K562 (cell line): ENCODE measurements at regions not wholly inside any gene's neighbourhood (a gene's known extent, or its start where the extent isn't known, plus 50 kb on each side); places are given as distances from the start of the nearest gene placed in this dataset.

Experiments
- ATAC-seq: fragments of 200-7000 bp; cut with Tn5 transposase; 3 replicates; pipeline ENCODE4 v1.9.1; 2020; ENCODE audit warnings: moderate library complexity
- BruUV-seq: library from RNA; stranded (reverse); fragments of 400-500 nt; replicated peaks from 2 replicates; lab custom pipeline; 2021; lab: Mats Ljungman, UMichigan
- CTCF ChIA-PET: fragments of 300-600 bp; formaldehyde crosslinking; extraction: SDS; loops from one replicate; lab custom pipeline; 2021; ENCODE audit warnings: low intra/inter-chr PET ratio; lab: Yijun Ruan, JAX
- POLR2A ChIA-PET: fragments of 300-600, 350-650 bp; sonication (Branson Sonifier 250); formaldehyde crosslinking; extraction: SDS; loops from one replicate; lab custom pipeline; 2021; ENCODE audit warnings: antibody characterized with exemption, inconsistent platforms; lab: Yijun Ruan, JAX
- DNase-seq, 4 experiments: peaks; one replicate each; pipeline versions ENCODE4 v3.0.0 to v3.0.0-alpha.2; 2011 to 2018; ENCODE audit warnings: low spot score in 3 of 4, mixed read lengths in 3 of 4; ENCODE audit errors: extremely low read depth in 1 of 4
- FAIRE-seq: peaks from 2 replicates; lab custom pipeline; 2011; peaks lifted over from hg19 to GRCh38; lab: Jason Lieb, UNC
- H2AFZ ChIP-seq: 2 replicates; pipeline ENCODE4 v1.6.0; 2011; ENCODE audit warnings: low read depth, low read length, control low read depth, inconsistent platforms
- H3K27ac ChIP-seq: fragments of 200-600 bp; 3 replicates; pipeline ENCODE4 v1.8.0; 2011; ENCODE audit warnings: low read depth, mild to moderate bottlenecking, control low read depth, inconsistent platforms, low read length, moderate library complexity, mixed read lengths; ENCODE audit errors: extremely low read depth
- H3K27me3 ChIP-seq, 2 experiments: fragments of 300-600 bp in 1 of 2; 2 replicates in 1 of 2; 3 replicates in 1 of 2; pipeline versions ENCODE4 v1.6.0 to v1.8.0; 2011; ENCODE audit warnings: inconsistent platforms in 2 of 2, low read length in 2 of 2, mild to moderate bottlenecking in 1 of 2, mixed read lengths in 1 of 2, moderate library complexity in 1 of 2; ENCODE audit not compliant: control insufficient read depth in 2 of 2, insufficient read depth in 2 of 2
- H3K36me3 ChIP-seq: fragments of 300-600 bp; 3 replicates; pipeline ENCODE4 v1.8.0; 2011; ENCODE audit warnings: mild to moderate bottlenecking, low read length, inconsistent platforms; ENCODE audit not compliant: control insufficient read depth, insufficient read depth
- H3K4me1 ChIP-seq, 2 experiments: fragments of 200-600 bp in 1 of 2; replicated peaks in 1 of 2; 2 replicates in 1 of 2; 3 replicates in 1 of 2; pipeline versions ENCODE4 v1.5.1 to v1.8.0; 2011; ENCODE audit warnings: inconsistent platforms in 2 of 2, low read length in 2 of 2, mild to moderate bottlenecking in 1 of 2, mixed read lengths in 1 of 2, moderate library complexity in 1 of 2; ENCODE audit not compliant: control insufficient read depth in 2 of 2, insufficient read depth in 2 of 2
- H3K4me2 ChIP-seq: 2 replicates; pipeline ENCODE4 v1.6.1; 2011; ENCODE audit warnings: low read length, control low read depth, inconsistent platforms, mixed read lengths; ENCODE audit not compliant: insufficient read depth
- H3K4me3 ChIP-seq: fragments of 200-600 bp; sonication (generic), shearing (Covaris generic); 2 replicates; pipeline ENCODE4 v1.5.1; 2016; ENCODE audit warnings: control low read depth, inconsistent platforms
- H3K79me2 ChIP-seq: fragments of 200-600 bp; 3 replicates; pipeline ENCODE4 v1.8.0; 2011; ENCODE audit warnings: low read length, inconsistent platforms; ENCODE audit not compliant: control insufficient read depth, insufficient read depth
- H3K9ac ChIP-seq, 2 experiments: 2 replicates each; pipeline versions ENCODE4 v1.6.0 to v1.6.1; 2011; ENCODE audit warnings: low read depth in 2 of 2, low read length in 2 of 2, control low read depth in 1 of 2, inconsistent platforms in 1 of 2, mild to moderate bottlenecking in 1 of 2, mixed read lengths in 1 of 2; ENCODE audit not compliant: insufficient read depth in 1 of 2
- H3K9me1 ChIP-seq: one replicate; pipeline ENCODE4 v1.6.0; 2011; ENCODE audit warnings: inconsistent platforms, mild to moderate bottlenecking, low read length, moderate library complexity; ENCODE audit not compliant: control insufficient read depth, insufficient read depth
- H3K9me3 ChIP-seq: replicated peaks from 2 replicates; pipeline ENCODE4 v1.5.1; 2011; ENCODE audit warnings: low read depth, low read length, inconsistent platforms; ENCODE audit not compliant: control insufficient read depth, insufficient read depth
- H4K20me1 ChIP-seq: replicated peaks from 2 replicates; pipeline ENCODE4 v1.6.1; 2011; ENCODE audit warnings: low read length, inconsistent platforms, mixed read lengths; ENCODE audit not compliant: control insufficient read depth, insufficient read depth
- ATF1 ChIP-seq, 2 experiments: fragments of 450-650 bp in 1 of 2; IDR thresholded peaks; 2 replicates each; pipeline ENCODE4 v1.6.1; 2016; ENCODE audit warnings: missing compliant biosample characterization in 1 of 2, missing genetic modification characterization in 1 of 2
- BCL6 ChIP-seq: fragments of 250-450 bp; sonication (Bioruptor Pico); IDR thresholded peaks from 2 replicates; pipeline ENCODE4 v1.4.0; 2020
- CAMTA2 ChIP-seq: fragments of 250-450 bp; sonication (Bioruptor Pico); conservative IDR thresholded peaks from 2 replicates; pipeline ENCODE4 v1.5.1; 2022
- CCAR2 ChIP-seq: fragments of 200-400 bp; formaldehyde crosslinking; IDR thresholded peaks from 2 replicates; pipeline ENCODE4 v1.6.1; 2017; ENCODE audit warnings: mild to moderate bottlenecking, low read depth, low read length
- CREBBP ChIP-seq: IDR thresholded peaks from one replicate; pipeline ENCODE4 v1.6.1; 2012; ENCODE audit warnings: low read depth, mild to moderate bottlenecking, control low read depth, inconsistent platforms, low read length
- ELF1 ChIP-seq: fragments of 200-800 bp; sonication (Bioruptor generic); IDR thresholded peaks from 2 replicates; pipeline ENCODE4 v1.6.1; 2016; ENCODE audit warnings: missing genetic modification characterization, missing compliant biosample characterization
- GABPB1 ChIP-seq: sonication (generic); formaldehyde crosslinking; IDR thresholded peaks from 2 replicates; pipeline ENCODE4 v1.8.0; 2022; ENCODE audit warnings: mild to moderate bottlenecking, missing genetic modification reagents
- JUND ChIP-seq, 2 experiments: IDR thresholded peaks; 2 replicates in 1 of 2; 3 replicates in 1 of 2; pipeline ENCODE4 v1.6.1; 2011; ENCODE audit warnings: borderline replicate concordance in 2 of 2, low read depth in 2 of 2, low read length in 2 of 2, improper control_type of control experiment in 1 of 2, missing biosample characterization in 1 of 2, missing genetic modification characterization in 1 of 2, missing genetic modification reagents in 1 of 2
- KDM4B ChIP-seq, 2 experiments: fragments of 450-650 bp in 1 of 2; sonication (generic) in 1 of 2; IDR thresholded peaks; 2 replicates each; pipeline ENCODE4 v1.6.1; 2016 to 2017; ENCODE audit warnings: borderline replicate concordance in 2 of 2, antibody characterized with exemption in 1 of 2, low read depth in 1 of 2, mild to moderate bottlenecking in 1 of 2
- OTX1 ChIP-seq: fragments of 450-650 bp; formaldehyde crosslinking; IDR thresholded peaks from 2 replicates; pipeline ENCODE4 v1.4.0; 2022; ENCODE audit warnings: mild to moderate bottlenecking
- PCBP2 ChIP-seq: fragments of 200-400 bp; formaldehyde crosslinking; IDR thresholded peaks from 2 replicates; pipeline ENCODE4 v1.6.1; 2018; ENCODE audit warnings: low read length, low read depth, mild to moderate bottlenecking, moderate library complexity; ENCODE audit not compliant: poor library complexity, severe bottlenecking
- SAFB2 ChIP-seq: fragments of 200-400 bp; formaldehyde crosslinking; IDR thresholded peaks from 2 replicates; pipeline ENCODE4 v1.6.1; 2018; ENCODE audit warnings: borderline replicate concordance, low read length, low read depth, moderate library complexity; ENCODE audit not compliant: severe bottlenecking
- SMAD2 ChIP-seq: fragments of 150-350 bp; IDR thresholded peaks from 2 replicates; pipeline ENCODE4 v1.6.1; 2014; ENCODE audit warnings: low read depth, mild to moderate bottlenecking, low read length
- ZKSCAN8 ChIP-seq: fragments of 200-800 bp; sonication (Bioruptor generic); IDR thresholded peaks from 2 replicates; pipeline ENCODE4 v1.6.1; 2016; ENCODE audit warnings: missing genetic modification characterization, missing compliant biosample characterization
- ZNF780A ChIP-seq: fragments of 250-450 bp; sonication (Bioruptor Pico); IDR thresholded peaks from 2 replicates; pipeline ENCODE4 v1.5.0; 2021; ENCODE audit warnings: mild to moderate bottlenecking
- ZZZ3 ChIP-seq: fragments of 450-650 bp; IDR thresholded peaks from 2 replicates; pipeline ENCODE4 v1.6.1; 2016; ENCODE audit warnings: antibody characterized with exemption, mild to moderate bottlenecking, moderate library complexity
- WGBS: fragments of 100-300 bp; shearing (Covaris generic); methylation state at CpG from one replicate; pipeline ENCODE4 v1.1.6; 2016; ENCODE audit warnings: low coverage, mixed read lengths; ENCODE audit not compliant: insufficient coverage; ENCODE audit errors: missing lambda C conversion rate; 5-methylcytosine and 5-hydroxymethylcytosine counted together
- in situ Hi-C: fragments of 300-500 bp; cut with MboI; formaldehyde crosslinking; loops from 4 replicates; pipeline ENCODE4 v1.15.0; 2018; ENCODE audit warnings: inconsistent platforms, mixed read lengths
- intact Hi-C: fragments of 100-400 bp; cut with micrococcal nuclease; formaldehyde crosslinking; loops from 2 replicates; pipeline ENCODE4 v1.14.2; 2022
- TF ChIP-seq, protein P1 (sequence below): fragments of 450-650 bp; formaldehyde crosslinking; IDR thresholded peaks from 2 replicates; pipeline ENCODE4 v1.4.0; 2022; ENCODE audit warnings: missing genetic modification characterization

DNA sequence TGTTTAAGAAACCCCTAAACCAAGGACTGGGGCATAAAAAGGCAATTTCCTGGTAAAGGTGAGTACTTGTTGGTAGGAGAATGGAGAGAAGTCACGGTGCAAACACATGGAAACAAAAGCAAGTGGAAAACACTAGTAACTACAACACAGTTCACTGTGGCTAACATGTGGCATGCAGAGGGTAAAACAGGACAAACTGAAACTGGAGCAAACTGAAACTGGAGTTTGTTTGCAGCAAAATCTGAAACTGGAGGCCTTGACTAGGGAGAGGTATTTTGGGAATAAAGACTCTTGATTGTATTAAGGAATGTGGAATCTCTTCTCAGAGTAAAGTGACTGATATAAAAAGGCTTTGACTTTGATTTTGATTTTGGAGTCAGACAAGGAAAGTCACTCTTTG, 376.3 kb upstream of the PRMT6 start:
- BruUV-seq, result no TSS peak
- TF ChIP-seq GABPB1 (no peak), ATF1 (CRISPR knock-in tag; IDR thresholded peaks at IDR 0.05) (no peak), ATF1 (tag; IDR thresholded peaks at IDR 0.05) (no peak)
- no peak overlapping the region for H3K4me2 ChIP-seq
- FAIRE-seq (no peak), DNase-seq (no peak), ATAC-seq (no peak)
- H3K9me3 ChIP-seq, result no peaks in the 10 kb centered on the region
- H3K27ac ChIP-seq, result no peak overlapping the region
- no peak overlapping the region for H3K9ac ChIP-seq
- intact Hi-C loops, result no loop called here
- no peak overlapping the region for H3K4me3 ChIP-seq
- ChIA-PET POLR2A (no interaction called here), CTCF (no interaction called here)
- H3K79me2 ChIP-seq, result no peaks in the 10 kb centered on the region
- H3K9me1 ChIP-seq, result no peaks in the 10 kb centered on the region
- H2AFZ ChIP-seq, result no peak overlapping the region
- H3K4me1 ChIP-seq, result no peaks in the 10 kb centered on the region
- 0% methylated on average over 1 of the region's 1 CpG for WGBS
- in situ Hi-C loops, result no loop called here
- H3K27me3 ChIP-seq, result no peaks in the 10 kb centered on the region
- H3K36me3 ChIP-seq, result no peaks in the 10 kb centered on the region
- H4K20me1 ChIP-seq, result no peaks in the 10 kb centered on the region

DNA sequence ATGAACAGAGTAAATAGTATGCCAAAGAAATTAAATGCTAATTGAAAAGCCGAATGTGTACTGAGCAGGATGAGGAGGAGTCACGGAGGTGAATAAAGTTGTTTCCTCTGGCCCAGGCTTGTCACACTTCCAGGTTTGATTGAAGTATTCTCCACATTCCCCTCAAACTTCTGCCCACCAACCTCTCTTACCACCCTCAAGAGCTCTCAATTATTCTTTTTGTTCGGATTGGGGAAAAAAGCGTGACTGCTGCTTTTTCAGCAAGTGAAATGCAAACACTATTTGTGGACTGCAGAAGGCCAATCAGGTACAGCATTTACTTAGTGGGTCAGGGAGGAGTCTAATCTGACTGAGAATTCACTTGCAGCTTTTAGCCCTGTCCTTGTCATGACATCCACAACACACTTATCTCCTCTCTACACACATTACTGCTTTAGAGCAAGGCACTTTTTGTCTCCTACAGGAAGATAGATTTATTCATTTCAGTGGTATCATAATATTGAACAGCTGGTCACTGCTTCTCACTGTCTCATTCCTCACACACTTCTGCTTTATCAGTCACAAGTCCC, 375.6 kb upstream of the PRMT6 start:
- ChIA-PET POLR2A (no interaction called here), CTCF (no interaction called here)
- Histone ChIP-seq H3K4me2 (no peak overlapping the region), H3K36me3 (no peaks in the 10 kb centered on the region), H3K9me3 (no peaks in the 10 kb centered on the region), H3K9me1 (no peaks in the 10 kb centered on the region), H3K27me3 (no peaks in the 10 kb centered on the region), H3K4me1 (no peaks in the 10 kb centered on the region), H3K27ac (no peak overlapping the region), H2AFZ (no peak overlapping the region), H3K79me2 (no peaks in the 10 kb centered on the region), H4K20me1 (no peaks in the 10 kb centered on the region), H3K9ac (no peak overlapping the region), H3K4me3 (no peak overlapping the region)
- ATAC-seq (no peak), FAIRE-seq (no peak), DNase-seq (no peak)
- in situ Hi-C loops (no loop called here), intact Hi-C loops (no loop called here)
- no TSS peak for BruUV-seq
- WGBS, result 0% methylated on average over 3 of the region's 4 CpGs
- TF ChIP-seq ZZZ3, result no peak
- no peak for TF ChIP-seq CAMTA2 (CRISPR knock-in tag)
- TF ChIP-seq ELF1 (tag), result no peak
- no peak for TF ChIP-seq ZNF780A
- TF ChIP-seq SAFB2, result no peak
- TF ChIP-seq OTX1 (CRISPR knock-in tag), result no peak
- TF ChIP-seq ZKSCAN8 (CRISPR knock-in tag), result no peak
- no peak for TF ChIP-seq BCL6 (CRISPR knock-in tag)
- TF ChIP-seq, protein P1, sequence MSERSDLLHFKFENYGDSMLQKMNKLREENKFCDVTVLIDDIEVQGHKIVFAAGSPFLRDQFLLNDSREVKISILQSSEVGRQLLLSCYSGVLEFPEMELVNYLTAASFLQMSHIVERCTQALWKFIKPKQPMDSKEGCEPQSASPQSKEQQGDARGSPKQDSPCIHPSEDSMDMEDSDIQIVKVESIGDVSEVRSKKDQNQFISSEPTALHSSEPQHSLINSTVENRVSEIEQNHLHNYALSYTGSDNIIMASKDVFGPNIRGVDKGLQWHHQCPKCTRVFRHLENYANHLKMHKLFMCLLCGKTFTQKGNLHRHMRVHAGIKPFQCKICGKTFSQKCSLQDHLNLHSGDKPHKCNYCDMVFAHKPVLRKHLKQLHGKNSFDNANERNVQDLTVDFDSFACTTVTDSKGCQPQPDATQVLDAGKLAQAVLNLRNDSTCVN (CRISPR knock-in tag), result no peak
- no peak for TF ChIP-seq KDM4B (IDR thresholded peaks at IDR 0.05; ENCODE audit: borderline replicate concordance in 2 of 2, low read depth in 1 of 2)
- no peak for TF ChIP-seq CCAR2
- TF ChIP-seq PCBP2, result no peak
- no peak for TF ChIP-seq JUND (IDR thresholded peaks at IDR 0.05; ENCODE audit: borderline replicate concordance, low read depth, low read length)
- no peak for TF ChIP-seq JUND (tag; IDR thresholded peaks at IDR 0.05; ENCODE audit: borderline replicate concordance, low read depth, low read length)
- no peak for TF ChIP-seq SMAD2
- TF ChIP-seq CREBBP, result no peak
